ENCODE measurements at regions not wholly inside any gene's neighbourhood (a gene's known extent, or its start where the extent isn't known, plus 50 kb on each side); places are given as distances from the start of the nearest gene placed in this dataset.

DNA sequence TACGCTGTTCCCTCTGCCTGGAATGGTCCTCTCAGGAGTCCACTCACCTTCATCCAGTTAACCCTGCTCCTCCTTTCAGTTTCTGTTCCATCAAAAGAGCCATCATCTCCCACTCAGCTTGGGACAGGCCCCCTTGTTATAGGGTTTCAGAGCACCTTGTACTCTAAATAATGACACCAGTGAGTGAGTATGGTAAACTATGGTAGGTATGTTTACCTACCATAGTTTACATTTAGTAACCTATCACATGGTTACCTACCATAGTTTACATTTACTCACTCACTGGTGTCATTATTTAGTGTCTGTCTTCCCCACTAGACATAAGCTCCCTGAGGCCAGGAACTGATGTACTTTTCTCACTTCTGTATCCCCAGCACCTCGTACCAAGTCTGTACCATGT, 130.2 kb upstream of the SESN3 start:
- Histone ChIP-seq H4K20me1 (ENCODE audit: insufficient read depth) (no peaks in the 10 kb centered on the region), H2AFZ (ENCODE audit: low read depth, low read length, poor library complexity, severe bottlenecking) (no peak overlapping the region), H3K9me3 (ENCODE audit: control insufficient read depth in 1 of 2, insufficient read depth in 1 of 2, low read depth in 1 of 2, low read length in 2 of 2) (no peaks in the 10 kb centered on the region), H3K36me3 (ENCODE audit: control insufficient read depth in 1 of 2, insufficient read depth in 2 of 2, low read length in 2 of 2) (no peaks in the 10 kb centered on the region), H3K4me1 (ENCODE audit: control insufficient read depth in 1 of 2, insufficient read depth in 2 of 2, low read length in 2 of 2) (peaks cover 0 to 7% of the 10 kb centered on the region in 2 experiments; a peak in 2 of 4 replicates), H3K9me2 (ENCODE audit: insufficient read depth) (no peaks in the 10 kb centered on the region), H3K4me2 (ENCODE audit: low read length) (no peak overlapping the region), H3K9ac (ENCODE audit: low read length) (no peak overlapping the region), H3K27me3 (ENCODE audit: insufficient read depth, low read length) (peaks cover 11% of the 10 kb centered on the region; the same call in 1 of the 2 replicates), H3K27ac (ENCODE audit: low read depth, low read length) (no peak overlapping the region), H3K4me3 (replicated peaks in 1 of 2; ENCODE audit: low read depth in 1 of 2, low read length in 2 of 2) (no peak overlapping the region), H3K79me2 (ENCODE audit: insufficient read depth, low read length) (no peaks in the 10 kb centered on the region)
- no TSS peak for BruUV-seq (replicated peaks)
- ChIA-PET RAD21 (ENCODE audit: low non-redundant PET in 1 of 2, low total read pairs in 2 of 2, uncharacterized antibody in 2 of 2, unreplicated experiment in 2 of 2) (no interaction called here), POLR2A (no interaction called here), CTCF (no interaction called here)
- DNase-seq (ENCODE audit: low read depth, low spot score), result no peak
- intact Hi-C loops (cut with micrococcal nuclease), result no loop called here
- no peak for ATAC-seq
- no peak for TF ChIP-seq YY1 (IDR thresholded peaks at IDR 0.05; ENCODE audit: extremely low read depth, insufficient replicate concordance, low read depth, low read length)
- TF ChIP-seq, protein P1, sequence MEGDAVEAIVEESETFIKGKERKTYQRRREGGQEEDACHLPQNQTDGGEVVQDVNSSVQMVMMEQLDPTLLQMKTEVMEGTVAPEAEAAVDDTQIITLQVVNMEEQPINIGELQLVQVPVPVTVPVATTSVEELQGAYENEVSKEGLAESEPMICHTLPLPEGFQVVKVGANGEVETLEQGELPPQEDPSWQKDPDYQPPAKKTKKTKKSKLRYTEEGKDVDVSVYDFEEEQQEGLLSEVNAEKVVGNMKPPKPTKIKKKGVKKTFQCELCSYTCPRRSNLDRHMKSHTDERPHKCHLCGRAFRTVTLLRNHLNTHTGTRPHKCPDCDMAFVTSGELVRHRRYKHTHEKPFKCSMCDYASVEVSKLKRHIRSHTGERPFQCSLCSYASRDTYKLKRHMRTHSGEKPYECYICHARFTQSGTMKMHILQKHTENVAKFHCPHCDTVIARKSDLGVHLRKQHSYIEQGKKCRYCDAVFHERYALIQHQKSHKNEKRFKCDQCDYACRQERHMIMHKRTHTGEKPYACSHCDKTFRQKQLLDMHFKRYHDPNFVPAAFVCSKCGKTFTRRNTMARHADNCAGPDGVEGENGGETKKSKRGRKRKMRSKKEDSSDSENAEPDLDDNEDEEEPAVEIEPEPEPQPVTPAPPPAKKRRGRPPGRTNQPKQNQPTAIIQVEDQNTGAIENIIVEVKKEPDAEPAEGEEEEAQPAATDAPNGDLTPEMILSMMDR (IDR thresholded peaks at IDR 0.05 in 2 of 3, conservative IDR thresholded peaks at IDR 0.05 in 1 of 3; ENCODE audit: borderline replicate concordance in 1 of 3, insufficient read depth in 1 of 3, low read depth in 2 of 3, low read length in 2 of 3), result no peak
- TF ChIP-seq SP1 (IDR thresholded peaks at IDR 0.05; ENCODE audit: low read depth), result no peak
- no peak for TF ChIP-seq FOSL1 (IDR thresholded peaks at IDR 0.05; ENCODE audit: low read depth)
- no peak for TF ChIP-seq ZFX (IDR thresholded peaks at IDR 0.05)
- TF ChIP-seq, protein P2, sequence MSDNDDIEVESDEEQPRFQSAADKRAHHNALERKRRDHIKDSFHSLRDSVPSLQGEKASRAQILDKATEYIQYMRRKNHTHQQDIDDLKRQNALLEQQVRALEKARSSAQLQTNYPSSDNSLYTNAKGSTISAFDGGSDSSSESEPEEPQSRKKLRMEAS (IDR thresholded peaks at IDR 0.05), result no peak
- TF ChIP-seq, protein P3, sequence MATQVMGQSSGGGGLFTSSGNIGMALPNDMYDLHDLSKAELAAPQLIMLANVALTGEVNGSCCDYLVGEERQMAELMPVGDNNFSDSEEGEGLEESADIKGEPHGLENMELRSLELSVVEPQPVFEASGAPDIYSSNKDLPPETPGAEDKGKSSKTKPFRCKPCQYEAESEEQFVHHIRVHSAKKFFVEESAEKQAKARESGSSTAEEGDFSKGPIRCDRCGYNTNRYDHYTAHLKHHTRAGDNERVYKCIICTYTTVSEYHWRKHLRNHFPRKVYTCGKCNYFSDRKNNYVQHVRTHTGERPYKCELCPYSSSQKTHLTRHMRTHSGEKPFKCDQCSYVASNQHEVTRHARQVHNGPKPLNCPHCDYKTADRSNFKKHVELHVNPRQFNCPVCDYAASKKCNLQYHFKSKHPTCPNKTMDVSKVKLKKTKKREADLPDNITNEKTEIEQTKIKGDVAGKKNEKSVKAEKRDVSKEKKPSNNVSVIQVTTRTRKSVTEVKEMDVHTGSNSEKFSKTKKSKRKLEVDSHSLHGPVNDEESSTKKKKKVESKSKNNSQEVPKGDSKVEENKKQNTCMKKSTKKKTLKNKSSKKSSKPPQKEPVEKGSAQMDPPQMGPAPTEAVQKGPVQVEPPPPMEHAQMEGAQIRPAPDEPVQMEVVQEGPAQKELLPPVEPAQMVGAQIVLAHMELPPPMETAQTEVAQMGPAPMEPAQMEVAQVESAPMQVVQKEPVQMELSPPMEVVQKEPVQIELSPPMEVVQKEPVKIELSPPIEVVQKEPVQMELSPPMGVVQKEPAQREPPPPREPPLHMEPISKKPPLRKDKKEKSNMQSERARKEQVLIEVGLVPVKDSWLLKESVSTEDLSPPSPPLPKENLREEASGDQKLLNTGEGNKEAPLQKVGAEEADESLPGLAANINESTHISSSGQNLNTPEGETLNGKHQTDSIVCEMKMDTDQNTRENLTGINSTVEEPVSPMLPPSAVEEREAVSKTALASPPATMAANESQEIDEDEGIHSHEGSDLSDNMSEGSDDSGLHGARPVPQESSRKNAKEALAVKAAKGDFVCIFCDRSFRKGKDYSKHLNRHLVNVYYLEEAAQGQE (IDR thresholded peaks at IDR 0.05; ENCODE audit: low read depth), result no peak

Data from HCT116 (cell line).